ENCODE measurements at regions not wholly inside any gene's neighbourhood (a gene's known extent, or its start where the extent isn't known, plus 50 kb on each side); places are given as distances from the start of the nearest gene placed in this dataset.

GRCh38 chr10:69741252-69741651, 60.5 kb upstream of the COL13A1 start:
- no peak for DNase-seq

- no peak for DNase-seq
Measured at GRCh38 chr10:69741671-69742355, 59.9 kb upstream of the COL13A1 start.

- DNase-seq: no peak
Measured at GRCh38 chr10:69742356-69742695, 59.4 kb upstream of the COL13A1 start.

GRCh38 chr10:69742928-69743602, 58.6 kb upstream of the COL13A1 start:
- no peak for DNase-seq

GRCh38 chr10:69744971-69745370, 56.7 kb upstream of the COL13A1 start:
- no peak for DNase-seq

GRCh38 chr10:69745698-69746097, 56.0 kb upstream of the COL13A1 start:
- no peak for DNase-seq

GRCh38 chr10:69747179-69747578, 54.5 kb upstream of the COL13A1 start:
- no peak for DNase-seq

GRCh38 chr10:69748621-69749020, 53.1 kb upstream of the COL13A1 start:
- DNase-seq: no peak

GRCh38 chr10:69749178-69750010, 52.3 kb upstream of the COL13A1 start:
- DNase-seq: no peak

- DNase-seq: no peak
Measured at GRCh38 chr10:69750011-69750373, 51.7 kb upstream of the COL13A1 start.

GRCh38 chr10:69750725-69751124, 51.0 kb upstream of the COL13A1 start:
- no peak for DNase-seq

GRCh38 chr10:69751214-69751613, 50.5 kb upstream of the COL13A1 start:
- no peak for DNase-seq

Measured in left hindlimb (tissue), 1 donor.